ENCODE measurements at regions not wholly inside any gene's neighbourhood (a gene's known extent, or its start where the extent isn't known, plus 50 kb on each side); places are given as distances from the start of the nearest gene placed in this dataset.

- TF ChIP-seq SIN3A (IDR thresholded peaks at IDR 0.05; ENCODE audit: borderline replicate concordance, insufficient read depth, low read length) (no peak), REST (IDR thresholded peaks at IDR 0.05; ENCODE audit: insufficient read depth in 1 of 2, low read depth in 2 of 2, low read length in 2 of 2) (no peak)
Observed at GRCh38 chr11:57057561-57057960, 68.8 kb downstream of the OR5AK2 start.

- no peak for TF ChIP-seq FOXP2 (optimal IDR thresholded peaks at IDR 0.05; ENCODE audit: borderline replicate concordance, extremely low read depth, extremely low read length, insufficient read depth)
- no peak for TF ChIP-seq POLR2AphosphoS5 (IDR thresholded peaks at IDR 0.05; ENCODE audit: low read depth, low read length)
- TF ChIP-seq TAF1 (IDR thresholded peaks at IDR 0.05; ENCODE audit: borderline replicate concordance, insufficient read depth, low read length), result no peak
- no peak for TF ChIP-seq REST (IDR thresholded peaks at IDR 0.05; ENCODE audit: insufficient read depth in 1 of 2, low read depth in 2 of 2, low read length in 2 of 2)
- TF ChIP-seq SIN3A (IDR thresholded peaks at IDR 0.05; ENCODE audit: borderline replicate concordance, insufficient read depth, low read length), result no peak
Observed at GRCh38 chr11:57069942-57070341, 81.2 kb downstream of the OR5AK2 start.

- TF ChIP-seq TAF1 (IDR thresholded peaks at IDR 0.05; ENCODE audit: borderline replicate concordance, insufficient read depth, low read length), result no peak
- no peak for TF ChIP-seq POLR2AphosphoS5 (IDR thresholded peaks at IDR 0.05; ENCODE audit: low read depth, low read length)
- TF ChIP-seq SIN3A (IDR thresholded peaks at IDR 0.05; ENCODE audit: borderline replicate concordance, insufficient read depth, low read length), result no peak
- no peak for TF ChIP-seq FOXP2 (optimal IDR thresholded peaks at IDR 0.05; ENCODE audit: borderline replicate concordance, extremely low read depth, extremely low read length, insufficient read depth)
- TF ChIP-seq REST (IDR thresholded peaks at IDR 0.05; ENCODE audit: insufficient read depth in 1 of 2, low read depth in 2 of 2, low read length in 2 of 2), result no peak
Observed at GRCh38 chr11:57071829-57072228, 83.1 kb downstream of the OR5AK2 start.

- TF ChIP-seq SIN3A (IDR thresholded peaks at IDR 0.05; ENCODE audit: borderline replicate concordance, insufficient read depth, low read length) (no peak), TAF1 (IDR thresholded peaks at IDR 0.05; ENCODE audit: borderline replicate concordance, insufficient read depth, low read length) (no peak), REST (IDR thresholded peaks at IDR 0.05; ENCODE audit: insufficient read depth in 1 of 2, low read depth in 2 of 2, low read length in 2 of 2) (no peak), POLR2AphosphoS5 (IDR thresholded peaks at IDR 0.05; ENCODE audit: low read depth, low read length) (no peak), FOXP2 (optimal IDR thresholded peaks at IDR 0.05; ENCODE audit: borderline replicate concordance, extremely low read depth, extremely low read length, insufficient read depth) (no peak)
Observed at GRCh38 chr11:57072640-57073039, 83.9 kb downstream of the OR5AK2 start.

- TF ChIP-seq REST (IDR thresholded peaks at IDR 0.05; ENCODE audit: insufficient read depth in 1 of 2, low read depth in 2 of 2, low read length in 2 of 2), result no peak
- TF ChIP-seq FOXP2 (optimal IDR thresholded peaks at IDR 0.05; ENCODE audit: borderline replicate concordance, extremely low read depth, extremely low read length, insufficient read depth), result no peak
- TF ChIP-seq POLR2AphosphoS5 (IDR thresholded peaks at IDR 0.05; ENCODE audit: low read depth, low read length), result no peak
- TF ChIP-seq SIN3A (IDR thresholded peaks at IDR 0.05; ENCODE audit: borderline replicate concordance, insufficient read depth, low read length), result no peak
- no peak for TF ChIP-seq TAF1 (IDR thresholded peaks at IDR 0.05; ENCODE audit: borderline replicate concordance, insufficient read depth, low read length)
Observed at GRCh38 chr11:57073128-57073527, 84.4 kb downstream of the OR5AK2 start.

Data from PFSK-1 (cell line).